ENCODE measurements at regions not wholly inside any gene's neighbourhood (a gene's known extent, or its start where the extent isn't known, plus 50 kb on each side); places are given as distances from the start of the nearest gene placed in this dataset.

DNA sequence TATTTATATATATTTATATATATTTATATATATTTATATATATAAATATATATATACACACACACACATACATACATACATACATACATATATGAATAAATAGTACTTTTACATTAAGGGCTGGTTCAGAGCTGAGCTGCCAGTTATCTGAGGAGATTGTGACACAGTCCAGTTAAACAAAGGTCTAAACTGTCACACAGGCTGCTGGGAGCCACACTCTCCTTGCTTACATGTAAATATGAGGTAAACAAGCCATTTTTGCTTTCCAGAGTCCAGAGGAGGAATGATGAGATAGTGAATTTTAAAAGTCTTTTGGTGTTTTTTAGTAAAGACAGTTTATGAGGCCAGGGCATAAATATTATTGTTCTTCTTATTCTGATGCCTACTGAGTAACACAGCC, 377.5 kb upstream of the PIK3C3 start:
- no peak for TF ChIP-seq EZH2 (IDR thresholded peaks at IDR 0.05; ENCODE audit: low read length, unreplicated experiment)
- TF ChIP-seq EZH2phosphoT487 (IDR thresholded peaks at IDR 0.05; ENCODE audit: borderline replicate concordance, low read length): no peak
- TF ChIP-seq, protein P1, sequence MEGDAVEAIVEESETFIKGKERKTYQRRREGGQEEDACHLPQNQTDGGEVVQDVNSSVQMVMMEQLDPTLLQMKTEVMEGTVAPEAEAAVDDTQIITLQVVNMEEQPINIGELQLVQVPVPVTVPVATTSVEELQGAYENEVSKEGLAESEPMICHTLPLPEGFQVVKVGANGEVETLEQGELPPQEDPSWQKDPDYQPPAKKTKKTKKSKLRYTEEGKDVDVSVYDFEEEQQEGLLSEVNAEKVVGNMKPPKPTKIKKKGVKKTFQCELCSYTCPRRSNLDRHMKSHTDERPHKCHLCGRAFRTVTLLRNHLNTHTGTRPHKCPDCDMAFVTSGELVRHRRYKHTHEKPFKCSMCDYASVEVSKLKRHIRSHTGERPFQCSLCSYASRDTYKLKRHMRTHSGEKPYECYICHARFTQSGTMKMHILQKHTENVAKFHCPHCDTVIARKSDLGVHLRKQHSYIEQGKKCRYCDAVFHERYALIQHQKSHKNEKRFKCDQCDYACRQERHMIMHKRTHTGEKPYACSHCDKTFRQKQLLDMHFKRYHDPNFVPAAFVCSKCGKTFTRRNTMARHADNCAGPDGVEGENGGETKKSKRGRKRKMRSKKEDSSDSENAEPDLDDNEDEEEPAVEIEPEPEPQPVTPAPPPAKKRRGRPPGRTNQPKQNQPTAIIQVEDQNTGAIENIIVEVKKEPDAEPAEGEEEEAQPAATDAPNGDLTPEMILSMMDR (conservative IDR thresholded peaks at IDR 0.05; ENCODE audit: low read depth, low read length): no peak
- Histone ChIP-seq H3K9me3 (ENCODE audit: low read length) (no peaks in the 10 kb centered on the region), H3K79me2 (ENCODE audit: low read length) (no peaks in the 10 kb centered on the region), H3K4me1 (ENCODE audit: insufficient read depth, low read length) (no peaks in the 10 kb centered on the region), H3K36me3 (ENCODE audit: low read depth, low read length) (no peaks in the 10 kb centered on the region), H3F3A (ENCODE audit: low read length, unreplicated experiment) (no peaks in the 10 kb centered on the region), H3K9ac (ENCODE audit: low read length) (no peak overlapping the region), H3K27me3 (ENCODE audit: low read length) (no peaks in the 10 kb centered on the region), H3K4me2 (ENCODE audit: low read length) (no peak overlapping the region), H3K4me3 (ENCODE audit: low read length) (no peak overlapping the region), H3K9me2 (replicated peaks; ENCODE audit: low read length) (no peaks in the 10 kb centered on the region), H4K20me1 (ENCODE audit: low read length) (no peaks in the 10 kb centered on the region), H3K27ac (ENCODE audit: low read length) (no peak overlapping the region), H2AFZ (ENCODE audit: low read length) (no peak overlapping the region)
- no peak for DNase-seq
- POLR2A ChIA-PET (ENCODE audit: unreplicated experiment): no interaction called here
- intact Hi-C loops (cut with micrococcal nuclease): no loop called here
- CTCF ChIA-PET: no interaction called here
- no TSS peak for BruUV-seq (replicated peaks)
- no peak for ATAC-seq

DNA sequence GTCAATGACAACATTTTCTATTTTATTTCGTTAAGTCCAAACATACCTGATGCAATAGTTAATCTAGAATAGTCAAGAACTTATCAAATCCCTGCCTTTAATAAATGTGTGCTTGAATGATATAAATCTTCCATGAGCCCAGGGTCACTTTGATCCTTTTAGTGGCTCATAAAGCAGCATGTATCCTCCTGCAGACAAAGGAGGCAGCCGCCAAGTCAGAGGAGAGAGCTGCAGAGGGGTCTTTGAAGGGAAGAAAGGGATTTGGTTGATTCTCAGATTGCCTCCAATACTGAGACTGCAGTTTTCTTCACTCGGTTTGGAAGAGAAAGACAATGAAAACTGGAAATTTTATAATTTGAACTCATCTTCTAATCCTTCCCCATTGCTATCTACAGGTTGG, 378.4 kb upstream of the PIK3C3 start:
- Histone ChIP-seq H3K4me3 (ENCODE audit: low read length) (no peak overlapping the region), H3K27ac (ENCODE audit: low read length) (no peak overlapping the region), H2AFZ (ENCODE audit: low read length) (no peak overlapping the region), H4K20me1 (ENCODE audit: low read length) (no peaks in the 10 kb centered on the region), H3K9me3 (ENCODE audit: low read length) (no peaks in the 10 kb centered on the region), H3K79me2 (ENCODE audit: low read length) (no peaks in the 10 kb centered on the region), H3K9ac (ENCODE audit: low read length) (no peak overlapping the region), H3F3A (ENCODE audit: low read length, unreplicated experiment) (no peaks in the 10 kb centered on the region), H3K27me3 (ENCODE audit: low read length) (no peaks in the 10 kb centered on the region), H3K9me2 (replicated peaks; ENCODE audit: low read length) (no peaks in the 10 kb centered on the region), H3K36me3 (ENCODE audit: low read depth, low read length) (no peaks in the 10 kb centered on the region), H3K4me2 (ENCODE audit: low read length) (no peak overlapping the region), H3K4me1 (ENCODE audit: insufficient read depth, low read length) (no peaks in the 10 kb centered on the region)
- DNase-seq: no peak
- ATAC-seq: no peak
- ChIA-PET POLR2A (ENCODE audit: unreplicated experiment) (no interaction called here), CTCF (no interaction called here)
- no TSS peak for BruUV-seq (replicated peaks)
- intact Hi-C loops (cut with micrococcal nuclease): no loop called here
- TF ChIP-seq EZH2 (IDR thresholded peaks at IDR 0.05; ENCODE audit: low read length, unreplicated experiment) (no peak), EZH2phosphoT487 (IDR thresholded peaks at IDR 0.05; ENCODE audit: borderline replicate concordance, low read length) (no peak)
- TF ChIP-seq, protein P1 (conservative IDR thresholded peaks at IDR 0.05; ENCODE audit: low read depth, low read length): no peak

DNA sequence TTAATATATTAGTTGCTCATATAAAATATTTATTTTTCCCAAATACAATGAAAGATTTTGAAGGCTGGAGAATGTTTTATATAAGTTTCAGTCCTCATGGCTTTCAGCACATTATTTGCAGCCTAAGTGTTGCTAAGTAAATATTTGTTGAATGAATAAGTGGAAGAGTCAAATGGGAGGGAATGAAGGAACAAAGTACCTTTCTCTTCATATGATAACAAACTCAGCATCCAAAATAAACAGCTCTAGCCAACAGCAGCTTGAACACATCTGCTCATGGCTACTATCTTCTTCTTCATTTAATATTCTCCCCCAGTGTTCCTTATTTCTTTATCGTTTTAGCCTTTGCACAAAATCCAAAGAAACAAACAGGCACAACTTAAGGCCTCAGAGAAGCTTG, 385.2 kb upstream of the PIK3C3 start:
- intact Hi-C loops (cut with micrococcal nuclease): no loop called here

More for the DNA sequence above, 385.2 kb upstream of the PIK3C3 start:
- Histone ChIP-seq H2AFZ (ENCODE audit: low read length) (no peak overlapping the region), H3K27ac (ENCODE audit: low read length) (no peak overlapping the region), H3K79me2 (ENCODE audit: low read length) (no peaks in the 10 kb centered on the region), H3K4me3 (ENCODE audit: low read length) (no peak overlapping the region), H3K4me2 (ENCODE audit: low read length) (no peak overlapping the region), H4K20me1 (ENCODE audit: low read length) (no peaks in the 10 kb centered on the region), H3K27me3 (ENCODE audit: low read length) (no peaks in the 10 kb centered on the region), H3K9me3 (ENCODE audit: low read length) (no peaks in the 10 kb centered on the region), H3K36me3 (ENCODE audit: low read depth, low read length) (no peaks in the 10 kb centered on the region), H3K9ac (ENCODE audit: low read length) (no peak overlapping the region), H3K9me2 (replicated peaks; ENCODE audit: low read length) (no peaks in the 10 kb centered on the region), H3F3A (ENCODE audit: low read length, unreplicated experiment) (no peaks in the 10 kb centered on the region), H3K4me1 (ENCODE audit: insufficient read depth, low read length) (0 out of 2 replicates have a peak, but pooled peaks cover 3% of the 10 kb centered on the region)
- ChIA-PET CTCF (no interaction called here), POLR2A (ENCODE audit: unreplicated experiment) (no interaction called here)
- DNase-seq (peak; percentile 30), ATAC-seq (peak; percentile 95)
- no TSS peak for BruUV-seq (replicated peaks)
- TF ChIP-seq EZH2phosphoT487 (IDR thresholded peaks at IDR 0.05; ENCODE audit: borderline replicate concordance, low read length): no peak
- TF ChIP-seq EZH2 (IDR thresholded peaks at IDR 0.05; ENCODE audit: low read length, unreplicated experiment): no peak
- TF ChIP-seq, protein P1 (conservative IDR thresholded peaks at IDR 0.05; ENCODE audit: low read depth, low read length): no peak
